T47D (cell line): ENCODE measurements at regions not wholly inside any gene's neighbourhood (a gene's known extent, or its start where the extent isn't known, plus 50 kb on each side); places are given as distances from the start of the nearest gene placed in this dataset.
"Not testable (repeated sequence)": the region's sequence is repeated elsewhere in the genome, so short reads cannot be mapped to it uniquely, and the experiment has no call there.

Experiments used
- DNase-seq, 2 experiments: peaks; one replicate each; pipeline versions ENCODE4 v3.0.0 to v3.0.0-alpha.2; 2011 to 2012; ENCODE audit warnings: low read depth in 1 of 2, low spot score in 1 of 2
- JUND ChIP-seq: IDR thresholded peaks from 2 replicates; pipeline ENCODE4 v1.6.1; 2012; ENCODE audit warnings: low read depth
- in situ Hi-C: cut with HindIII; loops from 2 replicates; pipeline ENCODE4 v1.10.0; 2016; ENCODE audit warnings: low sequenced_read_pairs, low pct_unique_long_range_greater_than_20kb

- TF ChIP-seq JUND = no peak
- in situ Hi-C loops = no loop called here
- no peak for DNase-seq
Observed at GRCh38 chr14:23896609-23897153, 56.9 kb upstream of the DHRS4 start.

GRCh38 chr14:23897291-23897690, 56.3 kb upstream of the DHRS4 start:
- DNase-seq, in situ Hi-C loops: not testable (repeated sequence)

- in situ Hi-C loops, DNase-seq: not testable (repeated sequence)
Observed at GRCh38 chr14:23898359-23898758, 55.2 kb upstream of the DHRS4 start.

GRCh38 chr14:23899788-23900187, 53.8 kb upstream of the DHRS4 start:
- in situ Hi-C loops = no loop called here
- DNase-seq = no peak
- no peak for TF ChIP-seq JUND

- no peak for DNase-seq
- in situ Hi-C loops = no loop called here
- no peak for TF ChIP-seq JUND
Observed at GRCh38 chr14:23903442-23903841, 50.1 kb upstream of the DHRS4 start.
